Posterior cingulate gyrus (tissue), 11 donors: ENCODE measurements at regions not wholly inside any gene's neighbourhood (a gene's known extent, or its start where the extent isn't known, plus 50 kb on each side); places are given as distances from the start of the nearest gene placed in this dataset.

ENCODE experiments used
- DNase-seq, 10 donors: peaks; one replicate each; pipeline versions ENCODE4 v3.0.0 to v3.0.0-alpha.2; 2020 to 2021; ENCODE audit warnings: mixed read lengths in 3 of 10
- intact Hi-C: fragments of 100-400 bp; cut with DNase I; formaldehyde crosslinking; loops from one replicate; pipeline ENCODE4 v1.15.1; 2023

- intact Hi-C loops, result no loop called here
- DNase-seq, result no peak
Observed at GRCh38 chr13:34810996-34811395, 131.1 kb upstream of the NBEA start.

GRCh38 chr13:34815526-34815925 is 126.5 kb upstream of the NBEA start:
- intact Hi-C loops, result no loop called here
- no peak for DNase-seq

- DNase-seq, result no peak
- intact Hi-C loops, result no loop called here
Observed at GRCh38 chr13:34816245-34816884, 125.7 kb upstream of the NBEA start.

DNA sequence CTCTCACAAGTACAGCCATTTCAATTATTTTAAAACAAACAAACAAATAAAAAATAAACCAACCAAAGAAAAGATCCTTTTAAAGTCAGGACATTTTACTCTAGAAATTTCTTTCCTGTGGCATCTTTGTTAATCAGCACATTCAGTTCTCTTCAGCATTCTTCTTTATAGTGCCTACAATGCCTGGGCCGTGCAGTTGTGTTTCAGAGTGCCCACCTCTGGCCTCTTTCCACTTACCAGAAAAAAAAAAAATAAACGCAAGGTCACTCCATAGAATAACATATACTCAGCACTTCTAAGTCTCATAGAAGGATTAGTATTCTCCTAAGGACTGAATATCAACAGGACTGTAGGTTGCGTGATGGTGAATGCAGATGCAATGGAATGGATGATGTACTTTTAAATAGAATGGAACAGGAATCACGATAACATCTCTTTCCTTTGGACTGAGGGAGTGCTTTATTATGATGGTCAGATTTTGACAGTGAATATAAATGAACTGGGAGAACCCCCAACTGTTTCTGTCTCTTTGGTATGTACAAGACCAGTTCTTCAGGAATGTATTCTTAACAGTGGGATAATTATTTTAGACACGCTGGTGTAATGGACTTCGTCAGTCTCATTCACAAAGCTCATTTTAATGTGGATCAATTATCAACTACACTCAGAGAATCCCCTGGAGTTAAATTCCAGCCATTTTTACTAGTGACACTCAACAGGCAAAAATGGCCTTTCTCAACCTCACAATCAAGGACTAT is 125.0 kb upstream of the NBEA start:
- DNase-seq, result no peak
- intact Hi-C loops, result no loop called here

GRCh38 chr13:34822650-34823049 is 119.4 kb upstream of the NBEA start:
- no peak for DNase-seq
- intact Hi-C loops, result no loop called here

DNA sequence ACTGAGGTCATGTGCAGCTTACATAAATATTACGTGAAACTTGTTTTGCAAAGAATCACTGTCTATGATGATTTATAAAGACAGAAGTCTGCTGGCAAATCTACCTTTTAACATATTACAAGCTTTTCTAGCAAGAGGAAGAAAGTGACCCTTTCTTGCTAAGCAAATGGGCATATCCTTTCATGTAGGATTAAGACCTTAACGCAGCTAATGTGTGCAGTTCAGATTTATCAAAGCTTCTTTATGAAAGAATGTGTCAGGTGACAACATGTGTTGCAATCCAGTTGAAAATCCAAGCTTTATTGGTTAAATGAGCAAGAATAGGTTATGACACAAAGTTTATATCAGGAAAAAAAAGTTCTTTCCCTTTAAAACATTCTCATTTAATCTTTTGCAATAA is 115.6 kb upstream of the NBEA start:
- intact Hi-C loops, result no loop called here
- DNase-seq, result no peak

- DNase-seq, result no peak
- intact Hi-C loops, result no loop called here
Observed at GRCh38 chr13:34833562-34834182, 108.4 kb upstream of the NBEA start.

DNA sequence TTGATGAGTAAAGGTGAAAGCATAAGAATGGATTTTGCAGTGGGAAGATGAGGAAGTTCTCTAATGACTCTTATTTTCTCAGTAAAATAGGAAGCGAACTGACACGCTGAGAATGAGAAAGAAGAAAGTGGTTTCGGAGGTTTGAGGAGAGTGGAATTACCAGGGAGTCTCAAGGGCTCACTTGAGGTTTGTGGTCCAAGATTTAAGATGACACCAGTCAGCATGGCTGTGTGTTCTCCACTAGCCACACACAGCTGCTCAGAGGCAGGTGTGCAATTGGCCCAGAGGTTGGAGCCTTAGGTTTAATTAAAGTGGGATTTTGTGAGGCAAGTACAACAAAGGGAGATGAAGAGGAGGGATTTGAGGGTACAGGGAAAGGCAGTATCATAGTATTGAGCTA is 99.6 kb upstream of the NBEA start:
- DNase-seq, result no peak
- intact Hi-C loops, result no loop called here

DNA sequence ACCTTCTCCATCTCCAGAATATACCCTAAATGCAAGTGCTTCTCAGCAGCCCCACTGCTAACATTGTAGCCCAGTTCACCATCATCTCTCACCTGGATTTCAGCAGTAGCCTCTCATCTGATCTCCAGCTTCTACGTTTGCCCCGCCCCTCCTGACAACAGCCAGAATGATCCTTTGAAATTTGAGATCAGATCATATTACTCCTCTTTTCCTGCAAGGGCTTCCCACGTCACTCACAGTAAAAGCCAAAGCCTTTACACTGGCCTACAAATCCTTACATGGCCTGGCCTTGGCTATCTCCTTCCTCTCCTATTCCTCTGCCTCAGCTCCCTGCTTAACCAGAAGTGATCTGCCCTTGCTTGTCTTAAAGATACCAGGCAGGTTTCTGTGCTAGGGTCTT is 94.3 kb upstream of the NBEA start:
- intact Hi-C loops, result no loop called here
- no peak for DNase-seq

DNA sequence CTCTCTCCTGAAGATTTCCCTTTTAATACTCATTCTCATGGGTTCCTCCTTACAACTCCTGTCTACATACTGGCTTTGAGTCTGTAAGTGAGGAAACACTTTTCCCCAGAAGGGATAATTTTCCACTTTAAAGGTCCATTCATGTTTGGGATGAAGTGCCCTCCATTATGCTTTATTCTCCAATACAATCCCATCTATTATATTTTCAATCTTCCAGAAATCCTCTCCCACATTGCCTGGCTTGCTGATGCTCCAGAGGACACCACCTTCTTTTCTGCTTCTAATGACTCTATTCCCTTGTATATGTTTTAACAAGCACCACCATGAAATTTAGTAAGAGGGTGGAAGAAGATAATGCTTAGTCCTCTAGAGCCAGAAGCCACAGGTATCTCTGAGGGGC is 92.7 kb upstream of the NBEA start:
- DNase-seq, result no peak
- intact Hi-C loops, result no loop called here

DNA sequence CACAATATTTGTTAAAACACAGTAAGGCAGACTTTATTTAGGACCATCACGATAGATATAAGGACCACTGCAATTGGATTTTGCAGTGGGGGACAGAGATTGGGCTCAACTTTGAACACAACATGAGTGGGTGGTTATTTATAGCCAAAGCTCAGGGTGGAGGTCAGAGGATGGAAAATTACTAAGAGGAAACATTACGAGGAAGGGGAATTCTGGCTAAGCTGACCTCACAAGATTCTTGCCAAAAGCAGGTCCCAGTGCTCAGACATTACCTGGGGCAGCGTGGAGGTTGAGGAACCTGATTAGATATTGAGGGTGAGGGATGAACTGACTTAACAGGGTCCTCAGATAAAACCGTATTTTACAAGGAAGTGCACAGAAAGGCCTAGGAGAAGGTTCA is 88.9 kb upstream of the NBEA start:
- DNase-seq, result no peak
- intact Hi-C loops, result no loop called here

DNA sequence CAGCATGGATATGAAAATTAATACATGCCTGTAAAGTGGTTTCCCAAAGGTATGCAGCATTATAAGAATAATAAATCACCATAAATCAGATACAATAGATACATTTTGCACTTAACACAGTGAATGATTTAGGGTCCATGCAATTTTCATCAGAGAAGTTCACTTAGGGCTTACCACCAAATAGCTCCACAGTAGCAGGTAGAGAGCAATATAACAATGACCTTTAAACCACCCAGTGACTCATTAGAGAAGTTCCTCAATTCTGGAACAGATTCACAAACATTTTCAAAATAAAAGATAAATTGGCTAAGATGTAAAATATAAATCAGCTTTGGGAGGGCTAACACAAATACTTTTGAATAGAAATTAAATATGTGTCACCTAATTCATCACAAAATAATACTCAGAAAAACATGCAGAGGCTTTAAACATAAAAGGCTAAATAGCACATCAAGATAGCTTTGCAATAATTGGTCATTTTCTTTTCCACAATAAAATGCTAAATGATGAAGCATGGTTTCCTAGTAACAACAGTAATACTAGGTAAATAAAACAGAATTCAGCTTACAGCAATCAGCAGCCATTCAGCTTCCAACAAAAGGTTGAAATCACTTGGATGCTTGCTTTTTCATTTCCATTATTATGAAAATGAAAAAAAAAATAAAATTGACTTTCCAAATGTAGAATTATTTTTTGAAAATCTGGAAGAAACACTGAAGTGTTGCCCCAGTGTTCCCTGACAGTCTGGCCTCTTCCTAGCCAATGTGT is 84.3 kb upstream of the NBEA start:
- intact Hi-C loops, result no loop called here
- DNase-seq, result no peak

- DNase-seq, result no peak
- intact Hi-C loops, result no loop called here
Observed at GRCh38 chr13:34862311-34862710, 79.8 kb upstream of the NBEA start.

DNA sequence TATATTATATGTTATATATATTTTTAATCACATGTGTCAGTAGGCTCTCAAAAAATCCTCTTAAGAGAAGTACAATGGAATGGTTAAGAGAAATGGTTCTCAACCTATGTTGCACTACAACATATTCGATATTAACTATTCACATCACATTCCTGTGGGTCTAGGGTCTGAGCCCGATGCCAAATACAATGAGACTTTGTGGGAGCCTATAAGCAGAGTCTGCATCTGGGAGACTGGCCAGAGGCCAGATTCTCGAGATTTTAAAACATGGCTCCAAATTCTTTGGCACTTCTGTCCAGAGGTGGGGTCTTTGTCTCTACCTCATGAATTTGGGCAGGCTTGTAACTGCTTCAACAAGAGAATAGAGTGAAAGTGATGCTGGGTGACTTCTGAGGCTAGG is 79.4 kb upstream of the NBEA start:
- intact Hi-C loops, result no loop called here
- DNase-seq, result no peak

GRCh38 chr13:34863360-34864135 is 78.5 kb upstream of the NBEA start:
- DNase-seq, result no peak
- intact Hi-C loops, result no loop called here

GRCh38 chr13:34864671-34865070 is 77.4 kb upstream of the NBEA start:
- intact Hi-C loops, result no loop called here
- DNase-seq, result no peak

GRCh38 chr13:34867590-34867989 is 74.5 kb upstream of the NBEA start:
- no peak for DNase-seq
- intact Hi-C loops, result no loop called here

DNA sequence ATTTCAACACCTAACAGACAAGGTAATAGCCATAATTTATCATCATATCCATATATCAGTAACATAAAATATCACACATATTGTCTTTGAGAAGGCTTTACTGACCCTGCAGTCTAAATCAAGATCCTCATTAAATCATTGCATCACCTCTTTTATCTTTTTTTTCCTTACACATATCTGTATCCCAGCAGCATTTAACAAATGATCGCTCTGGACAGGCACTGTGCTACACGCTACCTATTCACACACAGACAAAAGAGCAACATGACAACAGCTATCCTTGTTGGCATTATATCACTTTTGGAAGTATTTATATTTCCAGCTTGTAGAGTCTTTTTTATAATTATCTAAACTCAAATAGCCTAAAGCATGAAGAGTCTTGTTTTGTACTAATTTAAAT is 73.3 kb upstream of the NBEA start:
- intact Hi-C loops, result no loop called here
- DNase-seq, result no peak

DNA sequence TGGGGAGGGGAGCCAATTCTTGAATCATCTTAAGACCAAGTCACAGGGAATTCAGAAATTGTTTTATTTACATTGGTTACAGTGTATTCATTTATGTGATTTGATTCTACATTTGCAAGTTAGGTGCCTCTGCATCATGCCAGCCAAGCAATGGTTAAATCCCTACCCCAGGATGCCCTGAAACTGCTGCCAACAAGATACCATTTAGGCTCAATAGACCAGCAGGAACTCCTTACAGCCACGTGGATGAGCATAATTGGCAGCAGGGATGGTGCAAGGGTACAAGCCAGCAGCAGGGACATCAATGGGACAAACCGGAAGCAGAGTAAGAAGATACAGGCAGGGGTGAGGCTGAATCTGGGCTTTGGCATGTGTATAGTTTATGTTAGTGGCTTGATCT is 72.4 kb upstream of the NBEA start:
- DNase-seq, result no peak
- intact Hi-C loops, result no loop called here

- DNase-seq, result no peak
- intact Hi-C loops, result no loop called here
Observed at GRCh38 chr13:34878329-34878728, 63.7 kb upstream of the NBEA start.

DNA sequence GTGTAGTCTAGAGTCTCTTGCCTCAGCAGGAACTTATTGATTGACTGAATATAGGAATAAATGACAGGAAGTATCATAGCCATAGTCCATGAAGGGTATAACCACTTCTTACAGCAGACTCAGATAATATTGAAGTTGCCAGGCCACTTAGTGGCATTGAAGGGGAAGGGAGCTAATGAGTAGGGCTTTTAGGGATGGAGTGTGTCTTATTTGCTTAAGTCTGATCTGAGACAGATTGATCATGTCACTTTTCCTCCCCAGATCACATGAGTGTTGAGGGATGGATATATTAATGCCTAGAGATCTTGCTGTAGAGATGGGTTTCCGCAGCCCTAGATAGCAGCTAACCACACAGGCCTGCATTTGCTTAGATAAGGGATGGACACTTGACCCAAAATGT is 62.2 kb upstream of the NBEA start:
- intact Hi-C loops, result no loop called here
- DNase-seq, result no peak
